Pancreas (tissue), 10 donors: ENCODE measurements at regions not wholly inside any gene's neighbourhood (a gene's known extent, or its start where the extent isn't known, plus 50 kb on each side); places are given as distances from the start of the nearest gene placed in this dataset.

Source experiments
- ATAC-seq, 4 donors: fragments of 200-7000 bp; cut with Tn5 transposase; one replicate each; pipeline versions ENCODE4 v1.8.0 to v1.9.1; 2020; ENCODE audit warnings: mild to moderate bottlenecking in 4 of 4, moderate library complexity in 4 of 4
- DNase-seq, 6 donors: peaks; one replicate each; pipeline ENCODE4 v3.0.0-alpha.2; 2020
- FAIRE-seq: peaks from 2 replicates; lab custom pipeline; 2012; peaks lifted over from hg19 to GRCh38; lab: Jason Lieb, UNC
- H3K27ac ChIP-seq, 4 donors: fragments of 200-600 bp; sonication (generic); 1 replicate in 3 of 4; 2 replicates in 1 of 4; pipeline versions ENCODE4 v1.5.0 to v1.8.0; 2020
- H3K27me3 ChIP-seq, 4 donors: fragments of 200-600 bp; one replicate each; pipeline ENCODE4 v1.8.0; 2021
- H3K36me3 ChIP-seq, 3 donors: fragments of 200-600 bp; sonication (generic) in 1 of 3; one replicate each; pipeline versions ENCODE4 v1.5.0 to v1.8.0; 2020 to 2021
- H3K4me1 ChIP-seq, 3 donors: fragments of 200-600 bp; one replicate each; pipeline ENCODE4 v1.8.0; 2021
- H3K4me3 ChIP-seq, 4 donors: fragments of 200-600 bp; sonication (generic) in 2 of 4; one replicate each; pipeline versions ENCODE4 v1.5.0 to v1.8.0; 2020 to 2021
- H3K9me3 ChIP-seq, 4 donors: fragments of 200-600 bp; one replicate each; pipeline ENCODE4 v1.8.0; 2021
- WGBS, 2 donors: extraction: QIAGEN DNeasy Blood & Tissue Kit; methylation state at CpG; one replicate each; pipeline ENCODE4 v1.1.7; 2013; 5-methylcytosine and 5-hydroxymethylcytosine counted together
- intact Hi-C, 3 donors: fragments of 100-400 bp; cut with DNase I; formaldehyde crosslinking; loops; one replicate each; pipeline versions ENCODE4 v1.11.1 to v1.14.2; 2022
- TF ChIP-seq, protein P1 (sequence below), 4 donors: fragments of 200-600 bp; sonication (generic) in 3 of 4; IDR thresholded peaks; one replicate each; pipeline versions ENCODE4 v1.5.0 to v1.8.0; 2021; ENCODE audit warnings: antibody characterized with exemption in 4 of 4
- donor health status: healthy with polysubstance abuse.
- donor health status: DM: no; HTN: no; CAD: no; lungs with moderate emphysema.
- donor health status: DM: no; HTN: no; CAD: no.
- donor health status: control.
- donor health status: control.
- donor health status: Bipolar disorder and iron deficiency.
- donor health status: DM: yes; HTN: yes; CAD: no.
- donor health status: DM: no; HTN: no; CAD: no.
- donor health status: DM: no; HTN: no; CAD: no.
- donor health status: DM: yes; HTN: yes; CAD: no.

DNA sequence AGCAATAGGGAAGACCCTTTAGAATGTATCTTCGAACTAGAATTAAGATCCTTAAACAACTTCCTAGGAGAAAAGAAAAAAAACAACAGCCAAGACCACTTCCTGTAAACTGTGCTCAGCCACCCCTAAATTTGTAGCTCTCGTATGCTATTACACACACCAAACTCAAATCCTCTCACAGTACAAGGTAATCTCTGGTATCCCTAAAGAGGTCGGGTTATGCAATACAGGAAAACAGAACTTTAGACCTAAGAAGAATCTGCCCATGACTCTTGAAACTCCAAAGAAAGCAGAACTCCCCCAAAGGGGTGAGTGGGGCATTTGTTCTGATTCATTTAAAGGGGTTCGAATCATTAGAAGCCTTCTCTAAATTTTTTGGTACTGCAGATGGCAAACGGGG is 170.9 kb upstream of the CASK start:
- Histone ChIP-seq H3K4me1 (no peaks in the 10 kb centered on the region), H3K9me3 (no peaks in the 10 kb centered on the region), H3K4me3 (no peak overlapping the region), H3K27ac (no peak overlapping the region), H3K27me3 (peaks cover 0 to 5% (median 0%) of the 10 kb centered on the region in 4 donors), H3K36me3 (no peaks in the 10 kb centered on the region)
- intact Hi-C loops: no loop called here
- no peak for FAIRE-seq
- 50 to 60% methylated on average over 5 of the region's 5 CpGs for WGBS, 2 donors
- no peak for DNase-seq
- TF ChIP-seq, protein P1, sequence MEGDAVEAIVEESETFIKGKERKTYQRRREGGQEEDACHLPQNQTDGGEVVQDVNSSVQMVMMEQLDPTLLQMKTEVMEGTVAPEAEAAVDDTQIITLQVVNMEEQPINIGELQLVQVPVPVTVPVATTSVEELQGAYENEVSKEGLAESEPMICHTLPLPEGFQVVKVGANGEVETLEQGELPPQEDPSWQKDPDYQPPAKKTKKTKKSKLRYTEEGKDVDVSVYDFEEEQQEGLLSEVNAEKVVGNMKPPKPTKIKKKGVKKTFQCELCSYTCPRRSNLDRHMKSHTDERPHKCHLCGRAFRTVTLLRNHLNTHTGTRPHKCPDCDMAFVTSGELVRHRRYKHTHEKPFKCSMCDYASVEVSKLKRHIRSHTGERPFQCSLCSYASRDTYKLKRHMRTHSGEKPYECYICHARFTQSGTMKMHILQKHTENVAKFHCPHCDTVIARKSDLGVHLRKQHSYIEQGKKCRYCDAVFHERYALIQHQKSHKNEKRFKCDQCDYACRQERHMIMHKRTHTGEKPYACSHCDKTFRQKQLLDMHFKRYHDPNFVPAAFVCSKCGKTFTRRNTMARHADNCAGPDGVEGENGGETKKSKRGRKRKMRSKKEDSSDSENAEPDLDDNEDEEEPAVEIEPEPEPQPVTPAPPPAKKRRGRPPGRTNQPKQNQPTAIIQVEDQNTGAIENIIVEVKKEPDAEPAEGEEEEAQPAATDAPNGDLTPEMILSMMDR (IDR thresholded peaks at IDR 0.05): no peak
- no peak for ATAC-seq

DNA sequence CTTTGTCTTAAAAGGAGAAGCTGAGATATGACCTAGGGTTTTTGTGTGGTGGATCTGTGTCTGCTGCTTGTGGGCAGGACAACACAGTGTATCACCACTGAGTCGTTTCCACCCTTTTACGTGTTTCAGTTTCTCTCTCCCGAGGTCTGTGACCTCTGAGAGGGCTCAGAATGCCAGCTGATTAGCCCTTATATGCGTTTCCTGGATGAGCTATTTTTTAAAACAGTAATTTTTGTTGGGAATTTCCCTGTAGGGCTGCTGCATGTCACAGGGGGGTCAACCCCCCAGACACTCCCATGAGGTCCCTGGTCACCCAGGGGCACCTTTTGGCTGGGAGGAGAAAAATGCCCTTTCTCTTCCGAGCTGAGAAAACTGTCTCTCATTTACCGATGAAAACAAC is 170.4 kb upstream of the CASK start:
- WGBS, 2 donors: 67 to 81% methylated on average over 6 of the region's 6 CpGs
- H3K4me3 ChIP-seq: no peak overlapping the region
- H3K9me3 ChIP-seq: no peaks in the 10 kb centered on the region
- intact Hi-C loops: no loop called here
- H3K27me3 ChIP-seq: peaks cover 0 to 5% (median 0%) of the 10 kb centered on the region in 4 donors
- H3K4me1 ChIP-seq: no peaks in the 10 kb centered on the region
- TF ChIP-seq, protein P1 (IDR thresholded peaks at IDR 0.05): no peak
- FAIRE-seq (no peak), ATAC-seq (no peak), DNase-seq (no peak)
- H3K27ac ChIP-seq: no peak overlapping the region
- H3K36me3 ChIP-seq: no peaks in the 10 kb centered on the region

DNA sequence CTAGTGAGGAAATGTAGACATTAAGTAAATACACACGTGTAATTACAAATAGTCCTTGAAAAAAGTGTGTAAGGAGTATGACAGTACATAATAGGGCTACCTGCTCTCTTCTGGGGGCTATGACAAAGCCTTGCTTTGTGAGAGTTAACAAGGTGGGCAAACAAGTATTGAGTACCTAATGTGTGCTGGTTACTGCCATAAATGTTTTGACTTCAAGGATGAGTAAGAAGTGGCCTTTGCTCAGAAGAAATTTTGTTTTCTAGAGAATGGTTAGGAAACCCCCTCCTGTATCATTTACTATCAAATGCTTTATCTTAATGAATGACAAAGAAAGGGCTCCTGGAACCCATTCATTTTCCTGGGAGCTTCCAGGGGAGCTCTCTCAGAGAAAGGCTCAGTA is 167.0 kb upstream of the CASK start:
- Histone ChIP-seq H3K27ac (no peak overlapping the region), H3K4me1 (no peaks in the 10 kb centered on the region), H3K27me3 (peaks cover 0 to 7% (median 2%) of the 10 kb centered on the region in 4 donors), H3K4me3 (no peak overlapping the region), H3K36me3 (no peaks in the 10 kb centered on the region), H3K9me3 (no peaks in the 10 kb centered on the region)
- 6 to 57% methylated on average over 1 of the region's 1 CpG for WGBS, 2 donors
- DNase-seq: no peak
- no peak for ATAC-seq
- TF ChIP-seq, protein P1 (IDR thresholded peaks at IDR 0.05): no peak
- intact Hi-C loops: no loop called here
- no peak for FAIRE-seq

DNA sequence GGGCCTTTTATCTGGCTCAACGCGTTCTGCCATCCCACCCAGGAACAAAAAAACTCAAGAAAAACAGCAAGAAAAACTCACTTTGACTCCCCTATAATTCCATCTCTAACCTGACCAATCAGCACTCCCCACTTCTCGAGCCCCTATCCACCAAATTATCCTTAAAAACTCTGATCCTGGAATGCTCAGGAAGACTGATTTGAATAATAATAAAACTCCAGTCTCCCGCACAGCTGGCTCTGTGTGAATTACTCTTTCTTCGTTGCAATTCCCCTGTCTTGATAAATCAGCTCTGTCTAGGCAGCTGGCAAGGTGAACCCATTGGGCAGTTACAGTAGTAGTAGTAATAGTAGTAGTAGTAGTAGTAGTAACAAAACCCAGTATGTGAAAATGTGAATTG is 165.7 kb upstream of the CASK start:
- H3K36me3 ChIP-seq: no peaks in the 10 kb centered on the region
- peaks cover 0 to 7% (median 2%) of the 10 kb centered on the region in 4 donors for H3K27me3 ChIP-seq
- intact Hi-C loops: no loop called here
- H3K9me3 ChIP-seq: no peaks in the 10 kb centered on the region
- no peak overlapping the region for H3K4me3 ChIP-seq
- DNase-seq: no peak
- 75 to 94% methylated on average over 5 of the region's 5 CpGs for WGBS, 2 donors
- no peak overlapping the region for H3K27ac ChIP-seq
- no peak for ATAC-seq
- no peak for FAIRE-seq
- TF ChIP-seq, protein P1 (IDR thresholded peaks at IDR 0.05): no peak
- H3K4me1 ChIP-seq: no peaks in the 10 kb centered on the region

DNA sequence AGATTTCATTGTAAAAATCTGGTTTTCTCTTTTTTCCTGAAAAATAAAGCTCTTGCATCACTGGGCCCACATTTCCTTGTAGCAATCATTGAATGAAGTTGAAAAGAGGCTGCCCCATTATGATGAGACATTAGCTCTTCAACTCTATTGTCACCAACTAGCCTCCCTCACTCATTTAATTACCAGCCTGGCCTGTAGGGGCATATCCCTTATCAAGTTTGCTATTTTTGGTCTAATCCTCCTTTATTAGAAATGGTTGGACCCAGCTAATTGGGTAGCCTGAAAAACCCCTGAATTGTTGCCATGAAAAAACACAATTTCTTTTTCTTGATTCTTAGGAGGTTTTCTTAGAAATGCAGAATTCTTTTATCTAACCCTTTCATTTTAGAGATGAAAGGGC is 164.6 kb upstream of the CASK start:
- Histone ChIP-seq H3K36me3 (no peaks in the 10 kb centered on the region), H3K27ac (no peak overlapping the region), H3K4me1 (no peaks in the 10 kb centered on the region), H3K4me3 (no peak overlapping the region), H3K9me3 (no peaks in the 10 kb centered on the region), H3K27me3 (peaks cover 0 to 7% (median 0%) of the 10 kb centered on the region in 4 donors)
- intact Hi-C loops: no loop called here
- TF ChIP-seq, protein P1 (IDR thresholded peaks at IDR 0.05): no peak
- no peak for DNase-seq
- no peak for FAIRE-seq
- ATAC-seq: no peak
